HEK293 (cell line): ENCODE measurements at regions not wholly inside any gene's neighbourhood (a gene's known extent, or its start where the extent isn't known, plus 50 kb on each side); places are given as distances from the start of the nearest gene placed in this dataset.

Experiments
- CTCF ChIA-PET: fragments of 350-600 bp; formaldehyde crosslinking; extraction: SDS; loops from one replicate; lab custom pipeline; 2021; ENCODE audit warnings: antibody characterized with exemption; lab: Yijun Ruan, JAX
- POLR2A ChIA-PET: fragments of 300-600 bp; formaldehyde crosslinking; extraction: SDS; loops from one replicate; lab custom pipeline; 2020; ENCODE audit warnings: antibody characterized with exemption, inconsistent platforms; lab: Yijun Ruan, JAX
- H3K27ac ChIP-seq: fragments of 200-500 bp; sonication (Bioruptor generic); 2 replicates; pipeline ENCODE4 v1.5.1; 2014; ENCODE audit warnings: low read depth, low read length, control low read depth, inconsistent platforms; ENCODE audit errors: extremely low read depth
- H3K36me3 ChIP-seq, 2 experiments: fragments of 200-500 bp in 1 of 2; sonication (Bioruptor generic) in 1 of 2; 1 replicate in 1 of 2; 2 replicates in 1 of 2; pipeline ENCODE4 v1.5.1; 2014 to 2017; ENCODE audit warnings: inconsistent platforms in 2 of 2, low read length in 2 of 2; ENCODE audit not compliant: control insufficient read depth in 2 of 2, insufficient read depth in 1 of 2
- H3K4me1 ChIP-seq: fragments of 200-500 bp; sonication (Bioruptor generic); 2 replicates; pipeline ENCODE4 v1.5.1; 2014; ENCODE audit warnings: mild to moderate bottlenecking, low read length, inconsistent platforms; ENCODE audit not compliant: control insufficient read depth, insufficient read depth
- H3K4me3 ChIP-seq: 2 replicates; pipeline ENCODE4 v1.5.1; 2011; ENCODE audit warnings: low read depth, mild to moderate bottlenecking, control low read depth, low read length, moderate library complexity
- H3K9me3 ChIP-seq: fragments of 200-500 bp; sonication (Bioruptor generic); 2 replicates; pipeline ENCODE4 v1.5.1; 2014; ENCODE audit warnings: low read depth, low read length, inconsistent platforms; ENCODE audit not compliant: control insufficient read depth, insufficient read depth
- MZF1 ChIP-seq: fragments of 450-650 bp; formaldehyde crosslinking; IDR thresholded peaks from 2 replicates; pipeline ENCODE4 v1.5.1; 2017; ENCODE audit warnings: missing biosample characterization, missing genetic modification characterization, borderline replicate concordance
- SCRT2 ChIP-seq: fragments of 450-650 bp; formaldehyde crosslinking; IDR thresholded peaks from 2 replicates; pipeline ENCODE4 v1.5.1; 2016; ENCODE audit warnings: missing biosample characterization, missing genetic modification characterization
- SP3 ChIP-seq: fragments of 450-650 bp; formaldehyde crosslinking; IDR thresholded peaks from 2 replicates; pipeline ENCODE4 v1.5.1; 2016; ENCODE audit warnings: missing biosample characterization, missing genetic modification characterization
- ZFHX2 ChIP-seq: fragments of 450-650 bp; formaldehyde crosslinking; conservative IDR thresholded peaks from 2 replicates; pipeline ENCODE4 v1.5.1; 2016; ENCODE audit warnings: missing biosample characterization, missing genetic modification characterization
- ZFP37 ChIP-seq: fragments of 450-650 bp; formaldehyde crosslinking; IDR thresholded peaks from 2 replicates; pipeline ENCODE4 v1.5.1; 2016; ENCODE audit warnings: missing biosample characterization, missing genetic modification characterization
- ZNF121 ChIP-seq: fragments of 450-650 bp; formaldehyde crosslinking; IDR thresholded peaks from 2 replicates; pipeline ENCODE4 v1.5.1; 2016; ENCODE audit warnings: missing biosample characterization, missing genetic modification characterization
- ZNF274 ChIP-seq, 2 experiments: fragments of 200-500 bp in 1 of 2; fragments of 450-650 bp in 1 of 2; sonication (Bioruptor generic) in 1 of 2; formaldehyde crosslinking in 1 of 2; IDR thresholded peaks; 2 replicates each; pipeline versions ENCODE4 v1.5.1 to v1.6.1; 2014 to 2016; ENCODE audit warnings: borderline replicate concordance in 1 of 2, inconsistent platforms in 1 of 2, low read length in 1 of 2, missing biosample characterization in 1 of 2, missing genetic modification characterization in 1 of 2
- ZNF324 ChIP-seq: fragments of 450-650 bp; formaldehyde crosslinking; IDR thresholded peaks from 2 replicates; pipeline ENCODE4 v1.5.1; 2016; ENCODE audit warnings: missing biosample characterization, missing genetic modification characterization
- ZNF518A ChIP-seq: fragments of 450-650 bp; formaldehyde crosslinking; conservative IDR thresholded peaks from 2 replicates; pipeline ENCODE4 v1.5.1; 2016; ENCODE audit warnings: low read depth, missing biosample characterization, missing genetic modification characterization
- ZNF645 ChIP-seq: fragments of 450-650 bp; formaldehyde crosslinking; IDR thresholded peaks from 2 replicates; pipeline ENCODE4; 2016; ENCODE audit warnings: missing biosample characterization, missing genetic modification characterization
- ZNF747 ChIP-seq: fragments of 450-650 bp; formaldehyde crosslinking; IDR thresholded peaks from 2 replicates; pipeline ENCODE4 v1.5.1; 2016; ENCODE audit warnings: missing biosample characterization, missing genetic modification characterization
- ZNF768 ChIP-seq: fragments of 450-650 bp; formaldehyde crosslinking; IDR thresholded peaks from 2 replicates; pipeline ENCODE4 v1.5.1; 2018; ENCODE audit warnings: missing biosample characterization, mild to moderate bottlenecking, missing genetic modification characterization
- ZNF791 ChIP-seq: fragments of 450-650 bp; formaldehyde crosslinking; IDR thresholded peaks from 2 replicates; pipeline ENCODE4 v1.5.1; 2016; ENCODE audit warnings: missing biosample characterization, missing genetic modification characterization
- TF ChIP-seq, protein P1 (sequence below): fragments of 450-650 bp; formaldehyde crosslinking; IDR thresholded peaks from 2 replicates; pipeline ENCODE4 v1.5.1; 2017; ENCODE audit warnings: missing biosample characterization, missing genetic modification characterization
- TF ChIP-seq, protein P2 (sequence below): fragments of 450-650 bp; formaldehyde crosslinking; IDR thresholded peaks from 2 replicates; pipeline ENCODE4 v1.5.1; 2016; ENCODE audit warnings: missing biosample characterization, missing genetic modification characterization, low read depth
- TF ChIP-seq, protein P3 (sequence below): fragments of 450-650 bp; formaldehyde crosslinking; IDR thresholded peaks from 2 replicates; pipeline ENCODE4 v1.5.0; 2017; ENCODE audit warnings: missing biosample characterization, missing genetic modification characterization, borderline replicate concordance

DNA sequence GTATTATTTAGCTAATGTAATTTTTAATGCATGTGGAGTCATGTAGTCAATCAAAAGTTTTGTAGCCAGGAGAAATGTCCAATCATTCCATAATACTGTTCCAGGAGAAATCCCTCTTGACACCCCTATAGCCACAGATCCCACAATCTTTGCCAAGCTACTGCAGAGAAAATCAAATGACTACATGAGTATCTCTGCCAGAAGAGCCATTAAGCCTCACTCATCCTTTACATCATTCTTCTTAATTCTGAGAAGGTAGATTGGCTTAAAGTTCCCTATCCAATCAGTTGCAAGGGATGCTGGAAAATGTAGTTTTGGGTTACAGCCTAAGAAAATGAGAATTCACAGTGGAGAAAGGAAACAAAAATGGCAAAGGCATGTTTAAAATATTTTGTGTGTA, 502.1 kb downstream of the ZBBX start:
- CTCF ChIA-PET, result interaction anchor here (0.6 kb wide), 2 partner anchors 40 to 234 kb away, joined by 3 to 5 read pairs; no protein-coding TSS in a partner anchor
- H3K4me3 ChIP-seq, result no peak overlapping the region
- no peak overlapping the region for H3K27ac ChIP-seq
- H3K4me1 ChIP-seq, result no peaks in the 10 kb centered on the region
- H3K9me3 ChIP-seq, result no peaks in the 10 kb centered on the region
- no peaks in the 10 kb centered on the region for H3K36me3 ChIP-seq
- POLR2A ChIA-PET, result no interaction called here
- no peak for TF ChIP-seq ZNF274 (IDR thresholded peaks at IDR 0.05; ENCODE audit: low read length)
- TF ChIP-seq ZNF274 (tag by site-specific recombination; IDR thresholded peaks at IDR 0.05; ENCODE audit: borderline replicate concordance), result no peak
- TF ChIP-seq, protein P1, sequence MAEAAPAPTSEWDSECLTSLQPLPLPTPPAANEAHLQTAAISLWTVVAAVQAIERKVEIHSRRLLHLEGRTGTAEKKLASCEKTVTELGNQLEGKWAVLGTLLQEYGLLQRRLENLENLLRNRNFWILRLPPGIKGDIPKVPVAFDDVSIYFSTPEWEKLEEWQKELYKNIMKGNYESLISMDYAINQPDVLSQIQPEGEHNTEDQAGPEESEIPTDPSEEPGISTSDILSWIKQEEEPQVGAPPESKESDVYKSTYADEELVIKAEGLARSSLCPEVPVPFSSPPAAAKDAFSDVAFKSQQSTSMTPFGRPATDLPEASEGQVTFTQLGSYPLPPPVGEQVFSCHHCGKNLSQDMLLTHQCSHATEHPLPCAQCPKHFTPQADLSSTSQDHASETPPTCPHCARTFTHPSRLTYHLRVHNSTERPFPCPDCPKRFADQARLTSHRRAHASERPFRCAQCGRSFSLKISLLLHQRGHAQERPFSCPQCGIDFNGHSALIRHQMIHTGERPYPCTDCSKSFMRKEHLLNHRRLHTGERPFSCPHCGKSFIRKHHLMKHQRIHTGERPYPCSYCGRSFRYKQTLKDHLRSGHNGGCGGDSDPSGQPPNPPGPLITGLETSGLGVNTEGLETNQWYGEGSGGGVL (tag by site-specific recombination), result no peak
- TF ChIP-seq ZNF768, result no peak
- TF ChIP-seq ZNF324 (tag by site-specific recombination), result no peak
- no peak for TF ChIP-seq ZFHX2 (tag by site-specific recombination)

- ChIA-PET CTCF (no interaction called here), POLR2A (no interaction called here)
- H3K9me3 ChIP-seq, result no peaks in the 10 kb centered on the region
- no peaks in the 10 kb centered on the region for H3K36me3 ChIP-seq
- H3K4me1 ChIP-seq, result no peaks in the 10 kb centered on the region
- H3K27ac ChIP-seq, result no peak overlapping the region
- H3K4me3 ChIP-seq, result no peak overlapping the region
- no peak for TF ChIP-seq ZNF645 (tag by site-specific recombination)
- TF ChIP-seq SCRT2 (tag by site-specific recombination), result 0 out of 2 replicates have a peak, but pooled peaks have one; percentile 17
- TF ChIP-seq ZNF791 (tag by site-specific recombination), result no peak
- no peak for TF ChIP-seq MZF1 (tag by site-specific recombination)
Measured at GRCh38 chr3:166864473-166865467, 515.3 kb downstream of the ZBBX start.

GRCh38 chr3:166860217-166860616, 519.9 kb downstream of the ZBBX start:
- no peaks in the 10 kb centered on the region for H3K4me1 ChIP-seq
- H3K36me3 ChIP-seq, result no peaks in the 10 kb centered on the region
- H3K9me3 ChIP-seq, result no peaks in the 10 kb centered on the region
- H3K4me3 ChIP-seq, result no peak overlapping the region
- ChIA-PET CTCF (no interaction called here), POLR2A (no interaction called here)
- no peak overlapping the region for H3K27ac ChIP-seq
- TF ChIP-seq, protein P2, sequence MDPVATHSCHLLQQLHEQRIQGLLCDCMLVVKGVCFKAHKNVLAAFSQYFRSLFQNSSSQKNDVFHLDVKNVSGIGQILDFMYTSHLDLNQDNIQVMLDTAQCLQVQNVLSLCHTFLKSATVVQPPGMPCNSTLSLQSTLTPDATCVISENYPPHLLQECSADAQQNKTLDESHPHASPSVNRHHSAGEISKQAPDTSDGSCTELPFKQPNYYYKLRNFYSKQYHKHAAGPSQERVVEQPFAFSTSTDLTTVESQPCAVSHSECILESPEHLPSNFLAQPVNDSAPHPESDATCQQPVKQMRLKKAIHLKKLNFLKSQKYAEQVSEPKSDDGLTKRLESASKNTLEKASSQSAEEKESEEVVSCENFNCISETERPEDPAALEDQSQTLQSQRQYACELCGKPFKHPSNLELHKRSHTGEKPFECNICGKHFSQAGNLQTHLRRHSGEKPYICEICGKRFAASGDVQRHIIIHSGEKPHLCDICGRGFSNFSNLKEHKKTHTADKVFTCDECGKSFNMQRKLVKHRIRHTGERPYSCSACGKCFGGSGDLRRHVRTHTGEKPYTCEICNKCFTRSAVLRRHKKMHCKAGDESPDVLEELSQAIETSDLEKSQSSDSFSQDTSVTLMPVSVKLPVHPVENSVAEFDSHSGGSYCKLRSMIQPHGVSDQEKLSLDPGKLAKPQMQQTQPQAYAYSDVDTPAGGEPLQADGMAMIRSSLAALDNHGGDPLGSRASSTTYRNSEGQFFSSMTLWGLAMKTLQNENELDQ (tag by site-specific recombination), result no peak
- TF ChIP-seq ZNF518A (tag by site-specific recombination), result no peak
- TF ChIP-seq SP3, result no peak
- TF ChIP-seq ZFP37 (tag by site-specific recombination), result no peak
- TF ChIP-seq ZNF747 (tag by site-specific recombination), result no peak
- TF ChIP-seq, protein P3, sequence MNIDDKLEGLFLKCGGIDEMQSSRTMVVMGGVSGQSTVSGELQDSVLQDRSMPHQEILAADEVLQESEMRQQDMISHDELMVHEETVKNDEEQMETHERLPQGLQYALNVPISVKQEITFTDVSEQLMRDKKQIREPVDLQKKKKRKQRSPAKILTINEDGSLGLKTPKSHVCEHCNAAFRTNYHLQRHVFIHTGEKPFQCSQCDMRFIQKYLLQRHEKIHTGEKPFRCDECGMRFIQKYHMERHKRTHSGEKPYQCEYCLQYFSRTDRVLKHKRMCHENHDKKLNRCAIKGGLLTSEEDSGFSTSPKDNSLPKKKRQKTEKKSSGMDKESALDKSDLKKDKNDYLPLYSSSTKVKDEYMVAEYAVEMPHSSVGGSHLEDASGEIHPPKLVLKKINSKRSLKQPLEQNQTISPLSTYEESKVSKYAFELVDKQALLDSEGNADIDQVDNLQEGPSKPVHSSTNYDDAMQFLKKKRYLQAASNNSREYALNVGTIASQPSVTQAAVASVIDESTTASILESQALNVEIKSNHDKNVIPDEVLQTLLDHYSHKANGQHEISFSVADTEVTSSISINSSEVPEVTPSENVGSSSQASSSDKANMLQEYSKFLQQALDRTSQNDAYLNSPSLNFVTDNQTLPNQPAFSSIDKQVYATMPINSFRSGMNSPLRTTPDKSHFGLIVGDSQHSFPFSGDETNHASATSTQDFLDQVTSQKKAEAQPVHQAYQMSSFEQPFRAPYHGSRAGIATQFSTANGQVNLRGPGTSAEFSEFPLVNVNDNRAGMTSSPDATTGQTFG (tag by site-specific recombination), result no peak
- no peak for TF ChIP-seq ZNF121 (tag by site-specific recombination)
